Erythroblast (primary cell): ENCODE measurements at regions not wholly inside any gene's neighbourhood (a gene's known extent, or its start where the extent isn't known, plus 50 kb on each side); places are given as distances from the start of the nearest gene placed in this dataset.

Source experiments
- DNase-seq, 2 experiments: peaks; one replicate each; lab custom pipeline; 2025; lab: John Stamatoyannopoulos, UW
- GATA1 ChIP-seq: IDR thresholded peaks from 2 replicates; pipeline ENCODE4 v1.6.1; 2011; ENCODE audit warnings: low read depth, mild to moderate bottlenecking, control low read depth, low read length, moderate library complexity
- POLR2A ChIP-seq: IDR thresholded peaks from 2 replicates; pipeline ENCODE4 v1.6.1; 2011; ENCODE audit warnings: mild to moderate bottlenecking, low read length

DNA sequence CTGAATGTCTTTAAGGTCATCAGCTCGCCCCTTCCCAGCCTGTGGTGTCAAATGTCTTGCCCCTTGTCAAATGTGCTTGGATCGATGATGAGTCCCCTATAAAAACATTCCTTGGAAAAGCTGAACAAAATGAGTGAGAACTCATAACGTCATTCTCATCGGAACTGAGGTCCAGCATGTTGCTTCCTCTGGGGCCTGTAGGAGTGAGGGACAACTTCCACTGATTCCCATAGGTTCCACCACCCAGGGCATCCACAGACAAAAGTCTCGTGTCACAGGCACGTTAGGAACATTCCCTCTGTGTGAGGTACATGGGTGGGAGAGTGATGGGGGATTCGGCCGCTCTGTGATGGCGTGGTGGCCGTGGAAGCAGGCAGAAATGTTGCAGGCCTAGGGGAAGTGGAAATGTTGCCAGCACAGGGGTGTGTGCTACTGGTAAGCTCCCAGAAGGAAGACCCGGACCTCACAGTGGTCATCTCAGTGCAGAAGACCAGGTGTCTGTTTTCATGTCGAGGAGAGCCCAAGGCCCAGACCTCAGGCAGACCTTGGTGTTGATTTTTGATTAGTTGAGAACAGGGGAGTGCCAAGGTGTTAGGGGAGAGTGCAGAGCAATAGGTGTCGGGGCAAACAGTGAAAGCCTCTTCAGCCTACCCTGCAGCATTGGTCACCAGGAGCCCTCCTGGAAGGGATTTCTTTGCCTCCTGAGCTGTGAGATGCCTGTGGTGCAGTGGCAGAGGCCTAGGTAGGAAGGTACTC is 96.8 kb downstream of the SNRPN start:
- no peak for TF ChIP-seq GATA1
- no peak for DNase-seq

DNA sequence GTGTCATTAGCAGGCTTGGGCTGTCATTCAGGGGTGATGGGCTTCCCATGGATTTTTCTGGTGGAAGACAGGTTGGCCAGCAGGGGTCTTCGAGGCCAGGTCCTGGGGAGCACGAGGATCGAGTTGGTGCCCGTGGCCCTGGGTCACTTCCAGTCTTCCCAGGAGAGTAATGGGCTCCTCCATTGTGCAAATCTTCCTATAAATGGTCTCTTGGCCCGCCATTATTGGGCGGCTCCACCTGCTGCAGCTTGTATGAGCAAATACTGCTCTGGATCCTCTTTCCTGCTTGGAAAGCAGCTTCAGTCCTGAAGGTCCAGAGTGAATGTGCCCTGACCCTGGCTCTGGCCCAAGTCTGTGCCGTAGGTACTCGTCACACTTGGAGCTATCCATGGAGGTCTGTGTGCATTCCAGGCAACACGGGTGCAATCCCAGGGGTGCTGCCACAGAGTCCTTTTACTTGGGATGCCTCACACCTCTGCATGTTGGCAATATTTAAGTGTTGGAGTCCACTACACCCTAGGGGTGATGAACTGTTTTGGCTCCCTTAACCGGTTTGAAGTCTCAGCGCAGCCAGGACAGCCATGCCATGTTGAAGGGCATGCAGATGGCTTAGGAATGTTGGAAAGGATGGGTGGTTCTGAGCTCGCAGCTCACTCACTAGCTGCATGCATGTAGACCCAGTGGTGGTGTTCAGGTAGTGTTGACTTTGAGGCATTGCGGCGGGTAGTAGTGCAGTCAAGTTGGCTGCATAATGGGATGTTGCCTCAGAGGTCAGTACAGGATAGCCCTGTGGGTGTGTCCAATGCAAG is 97.6 kb downstream of the SNRPN start:
- no peak for DNase-seq
- TF ChIP-seq GATA1 (no peak), POLR2A (no peak)

DNA sequence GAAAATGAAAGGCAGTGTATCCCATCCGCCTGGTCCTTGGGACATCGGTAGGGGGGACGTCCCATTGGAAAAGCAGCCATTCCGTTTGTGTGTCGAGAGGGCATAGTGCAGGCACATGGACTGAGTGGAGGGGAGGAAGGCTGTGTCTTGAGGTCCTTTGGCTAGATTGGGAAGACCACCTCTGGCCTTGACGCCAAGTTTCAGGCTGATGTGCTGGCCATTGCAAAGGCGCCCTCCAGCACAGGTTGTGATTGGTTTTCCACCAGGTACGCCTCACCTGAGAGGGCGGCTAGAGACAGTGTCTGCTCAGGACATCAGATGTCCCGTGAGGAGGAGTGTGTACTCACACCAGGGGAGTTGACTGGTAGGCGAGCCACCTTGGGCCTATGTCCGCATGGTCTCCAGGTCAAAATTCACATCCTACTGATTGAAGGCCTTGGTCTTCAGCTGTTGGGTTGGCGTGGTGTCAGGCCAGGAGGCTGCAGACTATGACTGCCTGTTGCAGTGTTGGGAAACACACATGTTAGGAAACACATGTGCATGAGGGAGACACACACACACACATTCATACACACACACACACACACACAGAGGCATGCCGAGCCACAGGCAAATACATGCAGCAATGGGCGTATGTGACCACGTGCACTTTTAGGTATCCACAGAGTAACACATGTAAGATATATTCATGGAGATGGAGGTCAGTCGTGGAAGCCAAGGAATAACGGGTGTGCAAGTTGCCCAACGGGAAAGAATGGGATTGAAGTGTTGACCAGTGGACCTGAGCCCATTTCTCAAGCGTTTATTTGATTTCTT is 98.4 kb downstream of the SNRPN start:
- DNase-seq = no peak
- TF ChIP-seq GATA1 (no peak), POLR2A (no peak)

DNA sequence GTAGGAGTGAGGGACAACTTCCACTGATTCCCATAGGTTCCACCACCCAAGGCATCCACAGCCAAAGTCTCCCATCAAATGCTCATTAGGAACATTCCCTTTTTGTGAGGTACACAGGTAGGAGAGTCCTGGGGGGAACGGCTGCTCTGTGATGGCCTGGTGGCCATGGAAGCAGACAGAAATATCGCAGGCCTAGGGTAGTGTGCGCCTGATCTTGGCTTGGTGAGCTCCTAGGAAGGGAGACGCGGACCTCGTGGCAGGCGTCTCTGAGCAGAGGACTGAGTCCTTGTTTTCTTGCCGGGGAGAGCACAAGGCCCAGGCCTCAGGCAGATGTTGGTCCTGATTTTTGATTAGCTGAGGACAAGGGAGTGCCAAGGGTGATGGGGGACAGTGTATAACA is 99.5 kb downstream of the SNRPN start:
- TF ChIP-seq GATA1 = no peak
- no peak for TF ChIP-seq POLR2A
- DNase-seq = no peak

DNA sequence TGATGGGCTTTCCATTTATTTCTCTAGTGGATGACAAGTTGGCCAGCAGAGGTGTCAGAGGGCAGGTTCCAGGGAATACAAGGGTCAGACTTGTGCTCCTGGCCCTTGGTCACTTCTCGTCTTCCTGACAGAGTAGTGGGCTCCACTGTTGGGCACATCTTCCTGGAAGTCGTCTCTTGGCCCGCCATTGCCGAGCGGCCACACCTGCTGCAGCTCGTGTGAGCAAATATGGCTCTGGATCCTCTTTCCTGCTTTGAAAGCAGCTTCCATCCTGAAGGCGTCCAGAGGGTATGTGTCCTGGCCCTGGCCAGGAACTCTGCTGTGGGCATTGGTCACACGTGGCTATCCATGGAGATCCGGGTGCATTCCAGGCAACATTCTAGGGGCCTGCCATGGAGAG is 100.2 kb downstream of the SNRPN start:
- DNase-seq = no peak
- TF ChIP-seq POLR2A (no peak), GATA1 (no peak)

DNA sequence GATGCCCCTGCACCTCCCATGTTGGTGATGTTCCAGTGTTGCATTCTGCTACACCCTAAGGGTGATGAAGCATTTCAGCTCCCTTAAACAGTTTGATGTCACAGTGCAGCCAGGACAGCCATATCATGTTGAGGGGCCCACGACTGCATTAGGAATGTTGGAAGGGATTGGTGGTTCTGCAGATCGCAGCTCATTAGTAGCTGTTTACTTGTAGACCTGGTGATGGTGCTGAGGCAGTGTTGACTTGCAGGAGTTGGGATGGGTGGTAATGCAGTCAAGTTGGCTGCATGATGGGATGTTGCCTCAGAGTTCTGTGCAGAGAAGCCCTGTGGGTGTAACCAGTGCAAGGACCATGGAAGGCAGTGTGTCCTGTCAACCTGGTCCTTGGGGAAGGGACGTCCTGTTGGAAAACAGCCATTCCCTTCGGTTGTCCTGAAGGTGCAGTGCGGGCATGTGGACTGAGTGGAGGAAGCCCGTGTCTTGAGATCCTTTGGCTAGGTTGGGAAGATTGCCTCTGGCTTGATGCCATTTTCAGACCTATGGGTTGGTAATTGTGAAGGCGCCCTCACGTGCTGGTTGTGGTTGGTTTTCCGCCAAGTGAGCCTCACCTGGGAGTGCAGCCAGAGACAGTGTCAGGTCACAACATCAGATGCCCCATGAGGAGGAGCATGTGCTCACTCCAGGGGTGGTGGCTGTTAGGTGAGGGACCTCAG is 100.7 kb downstream of the SNRPN start:
- no peak for DNase-seq
- TF ChIP-seq GATA1 (no peak), POLR2A (no peak)

DNA sequence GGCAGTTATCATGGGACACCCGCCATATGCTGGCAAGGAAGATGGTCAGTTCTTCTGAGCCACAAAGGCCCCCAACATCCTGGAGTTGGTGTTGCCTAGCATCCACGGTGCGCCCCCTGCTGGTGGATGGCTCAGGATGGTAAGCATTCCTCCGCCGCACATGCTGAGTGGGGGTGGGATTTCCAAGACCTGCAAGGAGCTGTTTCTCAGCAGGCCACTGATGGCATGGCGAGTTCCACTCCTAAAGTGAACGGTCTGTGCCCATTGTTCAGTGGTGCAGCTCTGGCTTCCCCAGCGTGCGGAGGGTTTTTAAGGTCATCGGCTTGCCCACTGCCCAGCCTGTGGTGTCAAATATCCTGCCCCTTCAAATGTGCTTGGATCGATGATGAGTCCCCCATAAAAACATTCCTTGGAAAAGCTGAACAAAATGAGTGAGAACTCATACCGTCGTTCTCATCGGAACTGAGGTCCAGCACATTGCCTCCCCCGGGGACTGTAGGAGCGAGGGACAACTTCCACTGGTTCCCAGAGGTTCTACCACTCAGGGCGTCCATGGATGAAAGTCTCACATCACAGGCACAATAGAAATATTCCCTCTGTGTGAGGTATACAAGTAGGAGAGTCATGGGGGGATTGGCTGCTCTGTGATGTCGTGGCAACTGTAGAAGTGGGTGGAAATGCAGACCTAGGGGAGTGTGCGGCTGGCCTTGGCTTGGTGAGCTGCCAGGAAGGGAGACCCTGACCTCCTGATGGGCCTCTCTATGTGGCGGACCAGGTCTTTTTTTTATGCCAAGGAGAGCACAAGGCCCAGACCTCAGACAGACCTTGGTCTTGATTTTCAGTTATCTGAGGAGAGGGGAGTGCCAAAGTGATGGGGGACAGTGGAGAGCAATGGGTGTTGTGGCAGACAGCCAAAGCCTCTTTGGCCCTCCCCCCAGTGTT is 102.0 kb downstream of the SNRPN start:
- TF ChIP-seq GATA1 (no peak), POLR2A (no peak)
- peak; percentile 4 to 11 for DNase-seq

DNA sequence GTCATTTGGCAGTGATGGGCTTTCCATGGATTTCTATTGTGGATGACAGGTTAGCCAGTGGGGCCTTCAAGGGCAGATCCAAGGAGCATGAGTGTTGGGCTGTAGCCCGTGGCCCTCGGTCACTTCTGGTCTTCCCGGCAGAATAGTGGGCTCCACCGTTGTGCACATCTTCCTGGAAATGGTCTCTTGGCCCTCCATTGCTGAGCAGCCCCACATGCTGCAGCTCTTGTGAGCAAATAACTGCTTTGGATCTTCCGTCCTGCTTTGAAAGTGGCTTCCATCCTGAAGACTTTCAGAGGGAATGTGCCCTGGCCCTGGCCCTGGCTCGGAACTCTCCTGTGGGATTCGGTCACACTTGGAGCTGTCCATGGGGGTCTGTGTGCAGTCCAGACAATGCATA is 102.8 kb downstream of the SNRPN start:
- TF ChIP-seq GATA1 (no peak), POLR2A (no peak)
- DNase-seq = no peak

DNA sequence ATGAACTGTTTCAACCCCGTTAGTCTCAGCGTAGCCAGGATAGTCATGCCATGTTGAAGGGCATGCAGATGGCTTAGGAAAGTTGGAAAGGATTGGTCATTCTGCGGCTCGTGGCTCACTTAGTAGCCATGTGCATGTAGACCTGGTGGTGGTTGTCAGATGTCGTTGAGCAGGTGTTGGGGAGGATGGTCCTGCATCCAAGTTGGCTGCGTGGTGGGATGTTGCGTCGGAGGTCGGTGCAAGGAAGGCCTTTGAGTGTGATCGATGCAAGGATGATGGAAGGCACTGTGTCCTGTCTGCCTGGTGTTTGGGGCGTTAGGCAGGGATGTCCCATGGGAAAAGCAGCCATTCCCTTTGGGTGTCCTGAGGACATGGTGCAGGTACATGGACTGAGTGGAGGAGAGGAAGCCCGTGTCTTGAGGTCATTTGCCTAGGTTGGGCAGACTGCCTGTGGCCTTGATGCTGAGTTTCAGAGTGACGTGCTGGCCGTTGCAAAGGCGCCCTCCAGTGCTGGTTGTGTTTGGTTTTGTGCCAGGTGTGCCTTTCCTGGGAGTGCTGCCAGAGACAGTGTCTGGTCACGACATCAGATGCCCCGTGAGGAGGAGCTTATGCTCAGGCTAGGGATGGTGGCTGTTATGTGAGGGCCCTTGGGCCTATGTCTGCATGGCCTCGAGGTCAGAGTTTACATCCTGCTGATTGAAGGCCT is 103.4 kb downstream of the SNRPN start:
- no peak for DNase-seq

DNA sequence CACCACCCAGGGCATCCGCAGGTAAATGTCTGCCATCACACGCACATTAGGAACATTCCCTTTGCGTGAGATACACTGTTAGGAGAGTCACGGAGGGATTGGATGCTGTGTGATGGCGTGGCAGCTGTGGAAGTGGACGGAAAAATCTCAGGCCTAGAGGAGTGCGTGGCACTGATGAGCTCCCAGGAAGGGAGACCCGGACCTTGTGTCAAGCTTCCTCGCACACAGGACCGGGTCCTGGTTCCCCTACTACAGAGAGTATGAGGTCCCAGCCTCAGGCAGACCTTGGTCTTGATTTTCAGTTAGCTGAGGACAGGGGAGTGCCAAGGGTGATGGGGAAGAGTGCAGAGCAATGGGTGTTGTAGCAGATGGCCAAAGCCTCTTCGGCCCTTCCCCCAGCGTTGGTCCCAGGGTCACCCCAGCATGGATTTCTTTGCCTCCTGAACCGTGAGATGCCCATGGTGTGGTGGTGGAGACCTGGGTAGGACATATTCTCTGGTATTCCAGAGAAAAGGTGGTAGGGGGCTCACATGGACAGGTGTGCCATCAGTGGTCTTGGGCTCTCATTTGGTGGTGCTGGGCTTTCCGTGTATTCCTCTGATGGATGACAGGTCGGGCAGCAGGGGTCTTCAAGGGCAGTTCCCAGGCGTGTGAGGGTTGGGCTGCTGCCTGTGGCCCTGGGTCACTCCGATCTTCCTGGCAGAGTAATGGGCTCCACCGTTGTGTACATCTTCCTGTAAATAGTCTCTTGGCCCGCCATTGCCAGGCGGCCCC is 105.1 kb downstream of the SNRPN start:
- TF ChIP-seq GATA1 (no peak), POLR2A (no peak)
- no peak for DNase-seq

More for the DNA sequence above, 103.4 kb downstream of the SNRPN start:
- TF ChIP-seq POLR2A (no peak), GATA1 (no peak)

DNA sequence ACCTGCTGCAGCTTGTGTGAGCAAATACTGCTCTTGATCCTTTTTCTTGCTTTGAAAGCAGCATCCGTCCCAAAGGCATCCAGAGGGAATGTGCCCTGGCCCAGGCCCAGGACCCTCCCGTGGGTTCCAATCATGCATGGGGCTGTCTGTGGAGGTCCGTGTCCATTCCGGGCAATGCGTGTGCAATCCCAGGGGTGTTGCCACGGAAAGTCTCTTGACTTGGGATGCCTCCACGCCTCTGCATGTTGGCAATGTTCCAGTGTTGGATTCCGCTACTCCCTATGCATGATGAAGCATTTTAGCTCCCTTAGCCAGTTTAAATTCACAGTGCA is 105.7 kb downstream of the SNRPN start:
- TF ChIP-seq GATA1 = no peak
- DNase-seq = no peak
